Heart left ventricle (tissue), 13 donors: ENCODE measurements at regions not wholly inside any gene's neighbourhood (a gene's known extent, or its start where the extent isn't known, plus 50 kb on each side); places are given as distances from the start of the nearest gene placed in this dataset.

Experiments
- POLR2A ChIP-seq, 2 donors: fragments of 450-650 bp; IDR thresholded peaks; one replicate each; pipeline ENCODE4 v1.6.1; 2017; ENCODE audit warnings: antibody characterized with exemption in 2 of 2, mild to moderate bottlenecking in 2 of 2, moderate library complexity in 2 of 2
- TF ChIP-seq, protein P1 (sequence below), 12 donors: fragments of 200-600 bp; sonication (generic) in 4 of 12; IDR thresholded peaks; one replicate each; pipeline versions ENCODE4 v1.5.0 to v1.8.0; 2018 to 2022; ENCODE audit warnings: antibody characterized with exemption in 12 of 12, mild to moderate bottlenecking in 5 of 12
- donor health status: ischemic (EF 13 %, LVEDD 7.1; RV severe dilation, severe dysfunction).
- donor health status: DM: no; HTN: yes; CAD: no.
- donor health status: DM: no; HTN: no; CAD: no.
- donor health status: ischemic (EF 25% LVEDD 6.9; RV normal size, moderate dysfunction).
- donor health status: ischemic (EF 25% LVEDD 5.7; RV mildly dilated, moderate dysfunction).
- donor health status: ischemic (EF 35%, LVEDD 5.7; RV mildly dilated, moderate dysfunction).
- donor health status: nonischemic (EF 11% LVEDD 7.7; RV severe dilation, severe dysfunction).
- donor health status: DM: yes; HTN: yes; CAD: no.
- donor health status: PGD.
- donor health status: ischemic (EF 29% LVEDD 5.4; RV normal size, mild dysfunction).
- donor health status: nonischemic (EF 23%, LVEDD 6.1; RV moderate dilation, normal function).

DNA sequence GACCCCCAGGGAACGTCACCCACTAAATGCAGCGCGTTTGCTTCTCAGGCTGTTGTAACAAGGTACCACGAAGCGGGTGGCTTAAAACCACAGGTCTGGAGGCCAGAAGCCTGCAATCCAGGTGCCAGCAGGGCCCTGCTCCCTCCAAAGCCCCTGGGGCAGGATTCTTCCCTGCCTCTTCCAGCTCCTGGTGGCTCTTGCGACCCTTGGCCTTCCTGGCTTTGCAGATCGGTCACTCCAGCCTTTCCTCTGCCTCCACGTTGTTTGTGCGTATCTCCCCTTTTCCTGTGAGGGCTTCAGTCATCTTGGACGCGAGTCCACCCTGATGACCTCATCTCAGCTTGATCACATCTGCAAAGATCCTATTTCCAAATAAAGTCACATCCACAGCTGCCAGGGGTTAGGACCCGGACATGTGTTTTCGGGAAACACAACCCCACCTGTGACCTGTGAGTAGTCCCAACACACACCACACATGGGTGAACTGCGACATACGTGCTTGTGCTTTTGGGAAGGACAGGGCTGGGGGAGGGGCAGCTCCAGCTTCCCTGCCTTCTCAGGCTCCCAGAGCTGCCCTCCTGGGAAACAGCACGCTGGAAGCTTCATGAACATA, 114.5 kb upstream of the NCOR2 start:
- TF ChIP-seq, protein P1, sequence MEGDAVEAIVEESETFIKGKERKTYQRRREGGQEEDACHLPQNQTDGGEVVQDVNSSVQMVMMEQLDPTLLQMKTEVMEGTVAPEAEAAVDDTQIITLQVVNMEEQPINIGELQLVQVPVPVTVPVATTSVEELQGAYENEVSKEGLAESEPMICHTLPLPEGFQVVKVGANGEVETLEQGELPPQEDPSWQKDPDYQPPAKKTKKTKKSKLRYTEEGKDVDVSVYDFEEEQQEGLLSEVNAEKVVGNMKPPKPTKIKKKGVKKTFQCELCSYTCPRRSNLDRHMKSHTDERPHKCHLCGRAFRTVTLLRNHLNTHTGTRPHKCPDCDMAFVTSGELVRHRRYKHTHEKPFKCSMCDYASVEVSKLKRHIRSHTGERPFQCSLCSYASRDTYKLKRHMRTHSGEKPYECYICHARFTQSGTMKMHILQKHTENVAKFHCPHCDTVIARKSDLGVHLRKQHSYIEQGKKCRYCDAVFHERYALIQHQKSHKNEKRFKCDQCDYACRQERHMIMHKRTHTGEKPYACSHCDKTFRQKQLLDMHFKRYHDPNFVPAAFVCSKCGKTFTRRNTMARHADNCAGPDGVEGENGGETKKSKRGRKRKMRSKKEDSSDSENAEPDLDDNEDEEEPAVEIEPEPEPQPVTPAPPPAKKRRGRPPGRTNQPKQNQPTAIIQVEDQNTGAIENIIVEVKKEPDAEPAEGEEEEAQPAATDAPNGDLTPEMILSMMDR (IDR thresholded peaks at IDR 0.05): no peak
- TF ChIP-seq POLR2A (IDR thresholded peaks at IDR 0.05): no peak
